Osteoblast (primary cell): ENCODE measurements at regions not wholly inside any gene's neighbourhood (a gene's known extent, or its start where the extent isn't known, plus 50 kb on each side); places are given as distances from the start of the nearest gene placed in this dataset.

Experiments
- DNase-seq: peaks from one replicate; pipeline ENCODE4 v3.0.0; 2011; ENCODE audit warnings: low spot score, mixed read lengths; ENCODE audit not compliant: insufficient read length; ENCODE audit errors: missing footprints
- H2AFZ ChIP-seq: 2 replicates; pipeline ENCODE4 v1.6.0; 2011; ENCODE audit warnings: mild to moderate bottlenecking, low read length
- H3K27ac ChIP-seq: 2 replicates; pipeline ENCODE4 v1.5.1; 2011; ENCODE audit warnings: mild to moderate bottlenecking, low read depth, low read length, moderate library complexity
- H3K27me3 ChIP-seq: 2 replicates; pipeline ENCODE4 v1.6.0; 2012; ENCODE audit warnings: mild to moderate bottlenecking, control low read depth, inconsistent platforms, low read length, moderate library complexity; ENCODE audit not compliant: insufficient read depth
- H3K36me3 ChIP-seq: 2 replicates; pipeline ENCODE4 v1.5.1; 2011; ENCODE audit warnings: mild to moderate bottlenecking, low read length, control low read depth, moderate library complexity; ENCODE audit not compliant: insufficient read depth
- H3K4me1 ChIP-seq: 2 replicates; pipeline ENCODE4 v1.5.1; 2011; ENCODE audit warnings: mild to moderate bottlenecking, low read length, control low read depth, moderate library complexity; ENCODE audit not compliant: insufficient read depth
- H3K4me2 ChIP-seq: 2 replicates; pipeline ENCODE4 v1.6.0; 2011; ENCODE audit warnings: mild to moderate bottlenecking, low read length; ENCODE audit not compliant: insufficient read depth
- H3K4me3 ChIP-seq: fragments of 200-600 bp; sonication (generic); 3 replicates; pipeline ENCODE4 v1.5.1; 2012; ENCODE audit warnings: mild to moderate bottlenecking, low read length, inconsistent platforms; ENCODE audit not compliant: insufficient read depth
- H3K79me2 ChIP-seq: 2 replicates; pipeline ENCODE4 v1.6.0; 2012; ENCODE audit warnings: mild to moderate bottlenecking, low read length, control low read depth, inconsistent platforms; ENCODE audit not compliant: insufficient read depth
- H3K9me3 ChIP-seq: 2 replicates; pipeline ENCODE4 v1.5.1; 2011; ENCODE audit warnings: low read depth, low read length, control low read depth
- H4K20me1 ChIP-seq: 2 replicates; pipeline ENCODE4 v1.6.0; 2012; ENCODE audit warnings: mild to moderate bottlenecking, low read length, control low read depth; ENCODE audit not compliant: insufficient read depth
- TF ChIP-seq, protein P1 (sequence below): IDR thresholded peaks from 2 replicates; pipeline ENCODE4 v1.5.1; 2011; ENCODE audit warnings: mild to moderate bottlenecking, low read depth, low read length, moderate library complexity; ENCODE audit errors: extremely low read depth

- no peaks in the 10 kb centered on the region for H3K4me1 ChIP-seq
- no peak overlapping the region for H3K4me3 ChIP-seq
- no peak overlapping the region for H2AFZ ChIP-seq
- H3K27ac ChIP-seq, result no peak overlapping the region
- no peaks in the 10 kb centered on the region for H3K9me3 ChIP-seq
- H3K36me3 ChIP-seq, result no peaks in the 10 kb centered on the region
- H3K4me2 ChIP-seq, result no peak overlapping the region
- no peaks in the 10 kb centered on the region for H4K20me1 ChIP-seq
- TF ChIP-seq, protein P1, sequence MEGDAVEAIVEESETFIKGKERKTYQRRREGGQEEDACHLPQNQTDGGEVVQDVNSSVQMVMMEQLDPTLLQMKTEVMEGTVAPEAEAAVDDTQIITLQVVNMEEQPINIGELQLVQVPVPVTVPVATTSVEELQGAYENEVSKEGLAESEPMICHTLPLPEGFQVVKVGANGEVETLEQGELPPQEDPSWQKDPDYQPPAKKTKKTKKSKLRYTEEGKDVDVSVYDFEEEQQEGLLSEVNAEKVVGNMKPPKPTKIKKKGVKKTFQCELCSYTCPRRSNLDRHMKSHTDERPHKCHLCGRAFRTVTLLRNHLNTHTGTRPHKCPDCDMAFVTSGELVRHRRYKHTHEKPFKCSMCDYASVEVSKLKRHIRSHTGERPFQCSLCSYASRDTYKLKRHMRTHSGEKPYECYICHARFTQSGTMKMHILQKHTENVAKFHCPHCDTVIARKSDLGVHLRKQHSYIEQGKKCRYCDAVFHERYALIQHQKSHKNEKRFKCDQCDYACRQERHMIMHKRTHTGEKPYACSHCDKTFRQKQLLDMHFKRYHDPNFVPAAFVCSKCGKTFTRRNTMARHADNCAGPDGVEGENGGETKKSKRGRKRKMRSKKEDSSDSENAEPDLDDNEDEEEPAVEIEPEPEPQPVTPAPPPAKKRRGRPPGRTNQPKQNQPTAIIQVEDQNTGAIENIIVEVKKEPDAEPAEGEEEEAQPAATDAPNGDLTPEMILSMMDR, result peak; percentile 40
- H3K79me2 ChIP-seq, result no peaks in the 10 kb centered on the region
- H3K27me3 ChIP-seq, result no peaks in the 10 kb centered on the region
- no peak for DNase-seq
These were observed 328.3 kb downstream of the FAT3 start for GRCh38 chr11:92552942-92553341.

DNA sequence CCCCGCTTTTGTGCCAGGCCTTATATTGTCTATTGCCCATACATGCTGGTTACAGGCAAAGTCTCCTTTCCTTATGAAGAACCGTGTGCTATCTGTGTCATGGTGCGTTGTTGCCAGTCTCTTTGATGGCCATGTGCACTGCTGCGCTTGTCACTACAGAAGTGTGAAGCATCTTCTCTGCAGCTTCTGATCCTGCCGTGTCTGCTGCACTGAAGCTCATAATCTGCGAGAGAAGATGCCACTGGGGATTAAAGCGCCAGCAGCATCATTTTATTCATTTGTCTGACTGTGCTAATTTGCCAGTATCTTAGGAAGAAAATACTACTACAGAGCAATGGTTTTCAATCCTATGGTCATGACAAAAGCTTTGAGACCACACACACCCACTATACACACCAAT, 330.1 kb downstream of the FAT3 start:
- no peak overlapping the region for H2AFZ ChIP-seq
- no peak overlapping the region for H3K4me3 ChIP-seq
- DNase-seq, result no peak
- no peak overlapping the region for H3K27ac ChIP-seq
- H3K4me2 ChIP-seq, result no peak overlapping the region
- no peaks in the 10 kb centered on the region for H4K20me1 ChIP-seq
- H3K79me2 ChIP-seq, result no peaks in the 10 kb centered on the region
- no peaks in the 10 kb centered on the region for H3K36me3 ChIP-seq
- TF ChIP-seq, protein P1, result no peak
- H3K27me3 ChIP-seq, result no peaks in the 10 kb centered on the region
- H3K9me3 ChIP-seq, result no peaks in the 10 kb centered on the region
- no peaks in the 10 kb centered on the region for H3K4me1 ChIP-seq

DNA sequence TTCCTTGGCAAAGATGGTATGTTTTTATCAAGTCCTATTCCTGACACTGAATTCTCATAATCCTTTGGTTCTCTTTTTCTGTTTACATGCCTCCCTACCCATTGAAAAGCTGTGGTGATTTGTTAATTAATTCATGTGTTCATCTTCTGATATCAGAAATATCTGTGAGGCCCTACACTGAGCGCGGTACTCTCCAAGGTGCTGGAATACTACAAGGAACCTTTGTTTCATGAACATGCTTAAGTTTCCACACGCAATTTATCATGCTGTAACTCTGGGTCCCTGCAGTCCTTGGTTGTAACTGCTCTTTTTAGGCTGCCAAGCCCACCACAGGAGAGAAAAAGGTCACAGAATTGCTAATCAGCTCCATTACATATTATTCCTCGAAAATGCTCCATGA, 331.8 kb downstream of the FAT3 start:
- Histone ChIP-seq H3K4me1 (no peaks in the 10 kb centered on the region), H3K27me3 (no peaks in the 10 kb centered on the region), H3K4me3 (no peak overlapping the region), H2AFZ (no peak overlapping the region), H3K4me2 (no peak overlapping the region), H3K27ac (no peak overlapping the region), H3K36me3 (no peaks in the 10 kb centered on the region), H3K9me3 (no peaks in the 10 kb centered on the region), H4K20me1 (no peaks in the 10 kb centered on the region), H3K79me2 (no peaks in the 10 kb centered on the region)
- TF ChIP-seq, protein P1, result no peak
- no peak for DNase-seq

DNA sequence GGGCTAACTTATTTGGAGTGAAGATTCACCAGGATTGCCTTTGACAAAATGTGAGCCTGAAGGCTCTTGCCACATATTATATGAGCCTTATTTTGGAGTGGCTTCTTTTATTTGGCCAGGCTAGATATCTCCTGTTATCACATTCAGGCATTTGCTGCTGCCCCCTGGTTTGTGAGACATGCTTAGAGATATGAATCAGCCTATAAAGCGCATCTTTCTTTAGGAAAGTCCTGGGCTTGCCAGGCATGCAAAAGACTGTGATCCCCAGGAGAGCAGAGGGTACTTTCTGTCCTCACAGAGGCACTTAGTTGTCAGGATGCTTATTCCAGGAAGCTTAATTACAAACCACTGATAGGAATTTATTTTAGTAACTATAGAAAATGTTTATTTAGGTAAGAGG, 333.3 kb downstream of the FAT3 start:
- no peak overlapping the region for H3K27ac ChIP-seq
- no peak overlapping the region for H2AFZ ChIP-seq
- no peaks in the 10 kb centered on the region for H4K20me1 ChIP-seq
- no peaks in the 10 kb centered on the region for H3K4me1 ChIP-seq
- H3K27me3 ChIP-seq, result no peaks in the 10 kb centered on the region
- no peak overlapping the region for H3K4me2 ChIP-seq
- TF ChIP-seq, protein P1, result no peak
- H3K9me3 ChIP-seq, result no peaks in the 10 kb centered on the region
- no peaks in the 10 kb centered on the region for H3K79me2 ChIP-seq
- no peak overlapping the region for H3K4me3 ChIP-seq
- DNase-seq, result no peak
- H3K36me3 ChIP-seq, result no peaks in the 10 kb centered on the region
